ENCODE measurements at regions not wholly inside any gene's neighbourhood (a gene's known extent, or its start where the extent isn't known, plus 50 kb on each side); places are given as distances from the start of the nearest gene placed in this dataset.

DNA sequence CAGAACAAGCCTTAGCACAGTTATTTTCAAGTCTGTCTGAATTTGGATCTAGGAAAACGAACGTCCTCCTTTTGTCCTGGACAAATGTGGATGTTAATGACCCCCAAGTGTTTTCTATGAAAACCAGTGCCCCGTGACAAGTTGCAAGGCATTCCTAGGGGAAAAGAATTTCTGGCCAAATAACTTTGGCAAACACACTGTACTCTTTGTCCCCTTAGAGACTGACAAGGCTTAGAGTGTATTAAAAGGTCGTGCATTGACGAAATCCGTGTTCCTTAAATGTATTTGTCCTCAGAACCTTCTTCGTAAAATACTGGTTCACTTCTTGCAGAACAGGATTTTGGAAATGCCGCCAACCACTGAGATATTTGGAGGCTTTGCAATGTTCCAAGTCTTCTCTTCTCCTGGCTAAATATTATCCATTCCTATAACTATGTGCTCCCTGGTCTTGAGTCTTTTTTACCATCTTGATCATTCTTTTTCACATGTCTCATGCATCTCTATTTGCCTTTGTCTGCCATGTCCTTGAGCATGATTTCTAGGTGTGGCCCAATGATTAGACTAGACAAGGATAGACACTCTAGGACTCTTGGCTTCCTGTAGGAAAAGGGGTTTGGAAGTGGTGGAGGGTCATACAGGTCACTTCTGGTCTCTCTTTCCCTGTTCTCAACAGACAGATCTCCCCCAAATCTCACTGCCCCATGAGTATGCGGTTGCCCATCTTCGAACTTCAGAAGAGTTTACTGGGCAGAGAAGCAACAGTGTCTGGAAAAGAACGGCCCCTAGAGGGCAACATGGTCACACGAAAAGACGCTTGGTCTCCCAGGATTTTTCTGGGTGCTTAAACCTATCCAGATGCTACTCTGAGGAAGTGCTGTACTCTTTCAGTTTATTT, 117.5 kb downstream of the EDEM1 start:
- no peak for DNase-seq

DNA sequence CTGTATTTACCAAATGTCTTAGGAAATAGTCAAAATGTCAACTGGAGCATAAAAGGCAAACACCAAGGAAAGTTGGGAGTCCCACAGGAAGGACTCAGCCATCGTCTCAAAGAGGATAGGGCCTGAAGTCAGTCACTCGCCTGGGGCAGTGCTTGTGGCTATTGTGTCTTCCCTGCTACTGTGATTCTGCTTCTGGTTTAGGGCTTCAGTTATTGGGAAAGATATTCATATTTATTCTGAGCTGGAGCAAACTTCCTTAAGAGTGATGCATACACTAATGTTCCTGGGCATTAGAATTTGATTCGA, 118.1 kb downstream of the EDEM1 start:
- DNase-seq: no peak

DNA sequence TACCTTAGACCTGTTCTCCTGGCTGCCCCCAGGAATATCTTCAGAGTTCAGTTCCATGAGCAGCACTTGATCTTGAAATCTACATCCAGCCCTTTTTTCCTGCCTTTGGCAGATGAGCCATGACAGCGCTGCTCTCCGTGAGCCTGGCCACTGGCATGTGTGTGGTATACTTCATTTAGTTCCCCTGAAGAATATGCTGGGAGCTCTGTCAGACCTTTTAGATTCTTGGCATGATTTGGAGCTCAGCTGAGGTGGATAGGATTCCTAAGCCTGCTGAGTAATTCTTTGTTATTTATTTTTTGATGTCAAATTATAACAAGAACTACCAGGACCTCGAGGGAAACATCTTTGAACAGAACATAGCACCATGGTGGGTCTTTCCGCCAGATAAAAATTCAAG, 121.7 kb downstream of the EDEM1 start:
- DNase-seq: no peak

DNA sequence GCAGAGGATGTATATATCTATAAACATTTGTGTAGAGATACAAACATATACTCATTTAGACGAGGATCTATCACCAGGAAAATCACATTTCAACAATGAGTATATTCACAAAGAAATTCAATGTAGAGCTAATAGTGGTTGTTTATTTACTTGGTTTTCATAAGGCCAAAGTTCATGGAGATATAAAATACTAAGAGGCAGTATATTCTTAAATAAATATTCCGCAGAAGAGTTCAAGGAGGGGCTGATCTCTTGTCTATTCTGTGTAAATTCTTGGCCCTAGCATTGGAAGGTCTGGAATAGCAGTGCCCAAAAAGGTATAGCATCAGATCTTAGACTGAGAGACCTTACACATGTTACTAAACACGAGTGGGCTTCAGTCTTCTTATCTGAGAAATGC, 122.1 kb downstream of the EDEM1 start:
- no peak for DNase-seq

DNA sequence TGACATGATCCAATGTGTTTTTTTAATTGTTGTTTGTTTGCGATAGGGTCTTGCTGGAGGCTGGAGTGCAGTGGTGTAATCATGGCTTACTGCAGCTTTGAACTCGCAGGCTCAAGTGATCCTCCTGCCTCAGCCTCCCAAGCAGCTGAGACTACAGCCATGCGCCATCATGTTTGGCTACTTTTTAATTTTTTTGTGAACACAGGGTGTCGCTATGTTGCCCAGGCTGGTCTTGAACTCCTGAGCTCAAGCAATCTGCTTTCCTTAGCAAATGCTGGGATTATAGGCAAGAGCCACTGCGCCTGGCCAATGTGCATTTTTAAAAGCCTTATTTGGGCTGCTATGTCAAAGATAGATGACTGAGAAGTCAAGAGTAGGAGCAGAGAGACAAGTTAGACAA, 123.0 kb downstream of the EDEM1 start:
- no peak for DNase-seq

DNA sequence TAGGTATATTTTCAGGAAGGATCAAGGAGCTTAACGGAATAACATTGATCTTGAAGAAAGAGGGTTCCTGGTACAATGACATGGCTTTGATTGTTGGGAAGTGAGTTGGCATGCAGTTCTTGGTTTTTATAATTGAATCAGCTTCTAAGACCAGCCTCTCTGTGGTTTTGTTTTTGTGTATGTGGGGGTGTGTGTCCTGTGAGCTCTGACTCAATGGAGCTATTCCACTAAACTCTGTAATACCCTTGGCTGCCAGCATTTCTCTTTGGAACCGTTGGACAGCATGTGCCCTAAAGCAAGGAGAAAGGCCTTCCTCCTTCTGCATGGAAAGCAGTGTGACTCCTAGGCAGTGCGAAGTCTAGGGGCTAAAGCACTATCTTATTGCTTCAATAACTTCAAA, 124.8 kb downstream of the EDEM1 start:
- DNase-seq: no peak

DNA sequence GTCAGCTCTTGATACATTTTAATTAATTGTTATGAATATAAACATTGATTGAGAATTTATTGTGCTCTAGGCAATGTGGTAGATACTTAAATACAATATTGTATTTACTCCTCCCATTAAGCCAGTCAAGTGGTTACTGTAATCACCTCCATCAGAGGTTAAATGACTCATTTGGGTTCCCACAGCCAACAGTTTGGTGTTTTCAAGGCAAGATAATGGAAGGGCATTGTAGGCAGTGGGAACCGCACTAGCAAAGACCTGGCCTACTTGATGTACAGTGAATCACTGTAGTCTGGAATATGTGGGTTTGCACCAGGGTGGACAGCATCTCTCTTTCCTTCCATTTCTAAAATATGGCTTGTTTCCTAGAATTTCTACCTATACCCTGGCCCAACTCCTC, 127.4 kb downstream of the EDEM1 start:
- DNase-seq: no peak

DNA sequence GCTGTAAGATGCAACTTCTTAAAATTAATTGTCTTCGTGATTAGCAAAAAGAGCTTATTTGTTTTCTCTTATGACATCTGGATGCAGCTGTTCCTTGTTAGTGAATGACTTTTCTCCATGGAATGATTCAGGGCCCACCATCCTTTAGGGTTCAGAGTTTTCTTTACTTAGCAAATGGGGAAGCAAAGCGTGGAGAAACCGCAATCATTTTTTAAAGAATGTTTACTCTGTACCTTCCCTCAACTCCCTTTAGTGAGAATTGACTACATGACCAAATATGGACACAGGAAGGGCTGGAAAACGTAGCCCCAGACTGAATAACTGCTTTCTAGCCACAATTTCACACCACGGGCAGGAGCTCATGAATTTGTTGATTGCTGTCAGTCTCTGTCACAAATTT, 130.1 kb downstream of the EDEM1 start:
- no peak for DNase-seq

DNA sequence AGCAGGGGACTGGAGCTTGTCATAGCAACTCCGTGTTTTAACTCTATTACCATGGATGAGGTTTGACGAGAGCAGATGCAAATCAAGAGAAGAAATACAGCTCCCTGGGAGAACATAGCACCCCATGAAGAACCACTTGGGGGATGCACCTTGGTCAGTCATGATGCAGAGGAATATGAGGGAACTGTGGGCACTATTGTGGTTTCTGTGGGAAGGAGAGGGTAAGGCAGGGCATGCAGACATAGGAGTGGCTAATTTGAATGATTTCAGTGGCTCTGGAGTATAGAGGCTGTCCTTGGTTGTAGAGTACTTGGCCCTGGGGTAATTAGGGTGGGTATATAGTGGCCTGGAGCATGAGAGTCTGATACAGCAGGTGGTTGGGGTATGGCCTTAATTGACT, 131.9 kb downstream of the EDEM1 start:
- no peak for DNase-seq

DNA sequence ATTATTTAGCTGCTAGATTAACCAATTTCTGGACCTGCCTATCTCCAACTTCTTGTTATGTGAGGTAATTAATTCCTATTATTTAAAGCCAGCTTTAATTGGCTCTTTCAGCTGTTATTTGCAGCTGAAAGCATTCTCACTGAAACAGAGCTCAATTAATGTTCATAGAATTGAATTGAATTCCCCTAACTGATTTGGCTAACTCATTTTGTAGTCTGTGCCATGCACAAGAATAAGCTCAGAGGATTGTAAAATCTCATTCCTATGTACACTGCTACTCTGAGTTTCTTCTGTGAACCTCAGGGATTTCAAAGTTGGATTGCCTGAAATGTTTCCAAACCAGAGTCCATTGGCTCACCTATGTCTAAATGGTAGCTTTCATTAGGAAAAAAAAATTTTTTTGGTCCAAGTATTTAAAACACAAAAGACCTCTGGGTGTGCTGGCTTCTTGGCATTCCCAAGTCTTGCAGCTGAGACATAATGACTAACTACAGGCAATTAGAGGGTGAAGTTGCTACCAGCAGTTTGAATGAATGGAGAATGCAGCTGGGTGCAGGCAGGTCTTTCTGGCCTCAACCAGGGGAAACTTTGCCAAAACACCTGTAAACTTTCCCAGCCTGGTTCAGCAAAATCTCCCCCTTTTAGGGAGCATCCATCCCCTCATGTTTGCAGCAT, 134.3 kb downstream of the EDEM1 start:
- DNase-seq: no peak

DNA sequence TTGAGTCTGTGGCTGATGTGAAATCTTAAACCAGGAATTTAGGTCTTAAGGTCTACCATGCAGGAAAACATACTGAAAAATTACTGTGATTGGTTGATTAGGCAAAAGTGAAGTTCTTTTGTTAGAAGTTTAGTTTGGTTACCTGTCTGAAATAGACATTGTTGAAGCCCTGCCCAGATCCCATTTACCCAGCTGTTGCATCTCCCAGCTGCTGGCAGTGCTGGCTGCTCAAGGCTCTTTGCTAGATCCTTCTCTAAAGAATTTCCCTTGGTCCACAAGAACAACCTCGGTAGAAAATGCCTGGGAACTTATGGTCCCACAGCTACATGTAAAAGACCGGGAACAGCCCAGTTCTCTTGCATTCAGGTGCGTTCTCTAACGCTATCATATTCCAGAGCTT, 137.3 kb downstream of the EDEM1 start:
- no peak for DNase-seq

DNA sequence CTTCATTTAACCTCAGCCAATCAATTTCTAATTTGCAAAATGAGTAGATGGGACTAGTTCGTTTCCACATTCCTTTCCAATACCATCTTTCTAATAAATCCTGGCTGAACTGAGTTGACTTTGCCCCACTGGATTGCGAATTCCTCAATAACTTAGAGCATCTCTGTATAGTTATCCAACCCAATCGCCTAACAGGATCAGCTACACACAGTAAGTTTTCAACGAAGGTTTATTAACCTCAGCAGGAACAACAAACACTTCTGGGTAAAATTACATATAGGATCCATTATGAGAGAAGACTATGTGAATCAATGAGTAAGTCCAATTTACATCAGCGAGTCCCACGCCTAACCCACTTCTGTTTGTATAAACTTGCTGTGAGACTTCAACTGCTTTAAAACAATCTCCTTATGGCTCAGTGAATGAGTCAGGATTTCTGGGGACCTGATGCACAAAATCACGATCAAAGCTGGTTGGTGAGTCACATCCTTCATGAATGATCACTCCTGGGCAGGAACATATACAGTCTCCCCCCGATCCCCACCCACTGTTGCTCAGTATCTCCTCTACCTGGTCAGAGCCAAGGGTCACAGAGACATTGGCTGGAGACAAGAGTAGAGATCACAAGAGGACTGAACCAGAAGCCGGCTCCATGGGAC, 142.8 kb downstream of the EDEM1 start:
- no peak for DNase-seq

DNA sequence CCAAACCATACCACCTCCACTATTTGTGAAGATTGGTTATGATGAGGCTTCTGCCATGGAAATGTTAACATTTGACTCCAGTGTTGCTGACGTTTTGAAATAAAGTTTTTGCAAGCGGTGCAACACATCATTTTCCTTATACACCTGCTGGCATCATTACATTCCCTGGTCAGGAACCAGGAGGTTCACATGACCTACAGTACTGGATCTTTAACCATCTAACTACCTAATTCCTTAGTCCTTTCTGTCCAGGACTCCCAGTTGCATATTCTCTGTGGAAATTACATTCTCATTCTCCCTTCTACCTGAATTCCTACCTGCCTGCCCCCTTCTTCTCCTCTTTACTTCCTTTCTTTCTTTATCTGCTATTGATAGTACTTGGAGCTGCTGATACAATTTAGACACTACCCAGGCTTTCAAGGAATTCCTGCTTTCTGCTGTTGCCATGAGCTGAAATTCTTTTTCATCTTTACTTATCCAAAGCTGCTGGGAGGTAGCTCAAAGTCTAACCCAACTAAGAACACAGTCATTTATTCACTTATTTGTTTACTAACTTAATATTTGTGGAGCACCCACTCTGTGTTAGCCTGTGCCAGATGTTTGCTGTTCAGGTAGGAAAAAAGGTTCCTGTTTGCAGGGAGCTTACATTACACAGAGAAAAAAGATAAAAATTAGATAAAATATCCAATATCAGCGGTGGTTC, 144.2 kb downstream of the EDEM1 start:
- no peak for DNase-seq

DNA sequence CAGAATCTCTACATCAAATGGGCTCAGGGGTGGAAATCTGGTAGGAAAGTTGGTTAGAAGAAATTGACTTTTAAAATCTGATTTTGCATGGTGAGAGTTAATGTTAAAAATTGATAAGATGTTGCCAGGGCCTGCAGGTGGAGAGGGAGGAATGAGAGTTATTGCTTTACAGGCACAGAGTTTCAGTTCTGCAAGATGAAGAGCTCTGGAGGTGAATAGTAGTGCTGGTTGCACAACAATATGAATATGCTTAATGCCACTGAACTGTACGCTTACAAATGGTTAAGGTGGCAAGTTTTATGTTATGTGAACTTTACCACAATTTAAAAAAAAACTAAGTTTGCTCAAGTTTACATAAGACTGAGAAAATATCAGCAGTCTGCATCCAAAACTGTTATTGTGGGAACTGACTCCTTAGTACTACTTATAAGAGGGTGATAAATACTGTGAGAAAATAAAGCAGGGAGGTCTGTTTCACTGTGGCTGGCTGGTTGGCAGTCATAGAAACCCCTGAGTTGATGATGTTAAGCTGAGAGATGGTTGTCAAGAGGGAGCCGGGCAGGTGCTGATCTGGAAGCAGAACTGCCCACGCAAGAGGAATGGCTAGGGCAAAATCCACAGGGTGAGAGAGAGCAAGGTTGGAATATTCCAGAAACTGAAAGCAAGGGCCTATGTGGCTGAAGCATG, 144.9 kb downstream of the EDEM1 start:
- no peak for DNase-seq

DNA sequence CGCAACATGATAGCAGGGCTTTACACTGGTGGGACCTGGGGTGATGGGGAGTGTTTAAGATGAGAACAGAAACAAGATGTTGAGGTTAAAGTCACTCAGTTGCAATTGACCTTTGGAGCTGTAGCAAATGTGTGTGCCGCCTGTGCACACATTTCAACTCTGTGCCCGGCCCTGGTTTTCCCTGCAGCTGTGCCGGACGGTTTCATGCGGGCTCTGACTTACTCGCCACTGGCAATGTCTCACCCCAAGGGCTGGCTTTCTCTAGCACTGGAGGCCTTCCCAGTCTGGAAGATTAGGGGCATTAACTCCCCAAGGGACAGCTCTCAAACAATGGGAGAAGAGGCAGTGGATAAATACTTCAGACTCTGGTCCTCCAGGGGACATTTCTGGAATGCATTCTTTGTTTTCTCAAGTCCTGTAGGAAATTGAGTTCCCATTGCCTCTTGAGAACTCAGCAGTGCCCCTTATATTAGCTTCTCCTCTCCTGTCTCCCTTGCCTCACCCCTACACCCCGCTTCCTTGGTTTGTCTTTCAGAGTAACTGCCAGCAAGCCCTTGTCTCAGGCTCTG, 152.5 kb downstream of the EDEM1 start:
- DNase-seq: no peak

DNA sequence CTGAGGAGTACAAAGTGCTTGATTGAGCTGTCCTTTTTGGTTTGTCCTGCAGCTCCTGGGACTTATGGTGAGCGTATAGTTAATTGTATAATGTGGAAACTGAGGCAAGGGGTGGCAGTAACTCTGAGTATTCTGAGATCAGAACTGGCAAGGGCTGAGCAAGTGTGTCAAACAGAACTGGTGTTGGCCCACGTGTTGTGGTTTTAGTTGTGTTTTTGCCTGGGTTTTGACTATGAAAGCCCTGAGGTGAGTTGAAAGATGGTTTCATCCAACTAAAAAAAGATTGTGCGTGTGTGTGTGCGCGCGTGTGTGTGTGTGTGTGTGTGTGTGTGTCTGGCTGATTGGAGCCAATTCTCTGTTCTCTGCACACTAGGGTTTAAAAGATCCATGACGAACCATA, 154.1 kb downstream of the EDEM1 start:
- no peak for DNase-seq

DNA sequence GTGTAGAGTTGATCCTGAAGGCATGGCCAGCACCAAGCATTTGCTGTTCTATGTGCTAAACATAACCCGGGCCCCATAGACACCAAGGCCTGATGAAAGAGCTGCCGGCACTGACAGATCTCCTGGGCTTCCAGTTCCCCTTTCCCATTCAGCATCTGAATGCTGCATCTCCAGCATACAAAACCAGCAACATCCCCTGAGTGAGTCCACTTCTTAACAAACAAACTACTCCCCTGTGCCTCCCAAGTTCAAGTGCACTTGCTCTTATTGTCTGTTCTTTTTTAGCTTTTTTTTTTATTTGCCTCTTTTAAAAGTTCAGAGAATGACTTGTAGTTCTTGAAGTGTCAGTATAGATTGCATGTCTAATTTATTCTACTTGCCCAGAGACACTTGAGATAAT, 156.0 kb downstream of the EDEM1 start:
- DNase-seq: no peak

DNA sequence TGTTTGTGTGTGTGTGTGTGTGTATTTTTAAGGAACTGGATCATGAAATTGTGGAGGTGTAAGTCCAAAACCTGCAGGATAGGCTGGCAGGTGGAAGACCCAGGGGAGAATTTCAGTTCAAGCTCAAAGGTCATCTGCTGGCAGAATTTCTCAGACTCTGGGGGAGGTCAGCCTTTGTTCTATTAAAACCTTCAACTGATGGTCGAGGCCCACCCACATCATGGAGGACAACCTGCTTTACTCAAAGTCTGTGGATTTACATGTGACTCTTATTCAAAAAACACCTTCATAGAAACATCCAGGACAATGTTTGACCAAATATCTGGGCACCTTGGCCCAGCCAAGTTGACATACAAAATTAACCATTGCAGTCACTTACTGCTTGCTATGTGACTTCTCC, 157.2 kb downstream of the EDEM1 start:
- DNase-seq: no peak

DNA sequence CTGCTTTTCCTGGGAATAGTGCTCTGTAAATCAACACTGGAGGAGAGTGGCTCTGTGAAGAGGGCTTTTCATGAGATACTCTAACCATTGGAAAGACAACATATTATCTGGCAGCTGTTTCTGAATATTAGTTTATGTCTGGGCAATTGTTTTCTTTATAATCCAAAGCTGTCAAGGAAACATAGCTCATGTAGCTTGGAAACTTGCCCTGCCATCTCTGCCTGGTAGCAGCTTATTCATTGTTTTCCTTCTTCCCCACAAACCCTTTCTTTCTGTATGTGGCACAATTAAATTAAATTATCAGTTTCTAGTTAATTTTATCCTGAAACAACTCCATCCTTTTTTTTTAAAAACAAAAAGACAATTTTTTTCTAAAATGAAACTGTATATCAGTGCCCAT, 160.0 kb downstream of the EDEM1 start:
- DNase-seq: no peak

DNA sequence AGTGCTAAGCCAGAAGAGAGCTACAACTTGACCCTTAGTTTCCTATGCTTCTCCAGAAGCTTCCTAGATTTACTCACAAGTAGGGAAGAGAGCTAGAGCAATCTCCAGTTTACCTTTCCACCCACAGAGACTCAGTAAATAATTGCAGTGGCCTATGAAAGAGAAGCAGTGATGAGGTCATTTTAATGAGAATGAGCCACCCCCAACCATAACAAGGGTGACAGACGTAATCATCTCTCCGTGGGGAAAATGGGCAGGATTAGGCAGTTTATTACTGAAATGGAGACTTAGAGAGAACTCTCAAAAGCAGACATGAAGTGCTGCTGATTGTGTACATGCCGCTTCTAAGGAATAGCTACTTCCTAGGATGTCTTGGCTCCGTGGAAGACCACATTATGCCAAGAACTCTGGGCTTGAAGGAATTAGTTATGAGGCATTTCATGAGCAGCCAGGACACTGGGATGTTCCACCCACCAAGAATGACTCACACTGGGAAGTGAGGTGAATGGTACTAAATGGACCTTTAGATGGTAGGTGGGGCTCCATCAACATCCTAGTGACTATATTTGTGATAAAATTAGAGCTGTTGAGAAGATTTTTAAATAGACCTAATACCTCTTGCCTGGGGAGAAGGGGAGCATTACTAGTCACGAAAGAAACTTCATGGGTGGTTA, 160.9 kb downstream of the EDEM1 start:
- DNase-seq: no peak

DNA sequence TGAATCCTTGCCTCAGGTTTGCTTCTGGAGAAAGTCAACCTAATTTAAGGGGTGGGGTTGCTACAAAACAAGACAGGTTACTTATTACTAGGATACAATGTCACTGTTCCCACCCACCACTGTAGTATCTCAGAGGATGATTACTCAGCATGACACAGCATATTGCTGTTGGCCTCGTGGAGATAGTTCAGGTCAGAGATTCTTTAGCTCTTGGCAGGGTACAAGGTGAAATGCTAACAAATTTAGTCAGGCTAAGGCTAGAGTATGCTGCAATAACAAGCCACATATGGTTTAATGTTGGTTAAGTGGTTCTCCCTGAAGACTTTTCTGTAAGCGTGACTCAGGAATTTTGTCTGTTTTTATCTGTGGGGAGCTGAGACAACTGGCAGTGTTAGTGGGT, 161.8 kb downstream of the EDEM1 start:
- DNase-seq: no peak

DNA sequence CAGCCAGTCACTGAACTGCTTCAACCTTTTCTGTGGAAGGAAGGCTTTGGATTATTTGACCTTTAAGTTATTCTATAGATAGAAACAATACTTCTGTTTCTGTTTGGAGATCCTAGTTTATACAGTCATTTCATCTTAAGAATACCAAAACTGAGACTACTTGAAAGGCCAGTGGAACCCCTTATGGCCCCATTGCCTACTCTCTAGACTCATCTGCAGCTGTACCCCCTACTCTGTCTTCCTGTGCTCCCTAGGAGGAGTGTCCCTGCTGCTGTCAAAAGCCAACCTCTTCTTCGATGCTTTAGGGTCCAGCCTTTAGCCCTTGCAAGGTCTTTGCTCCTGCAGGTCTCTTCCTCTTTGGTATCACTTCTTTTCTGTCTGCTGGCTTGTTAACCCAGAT, 169.6 kb downstream of the EDEM1 start:
- DNase-seq: no peak
